ENCODE measurements at regions not wholly inside any gene's neighbourhood (a gene's known extent, or its start where the extent isn't known, plus 50 kb on each side); places are given as distances from the start of the nearest gene placed in this dataset.

- CTCF ChIA-PET (ENCODE audit: low intra/inter-chr PET ratio, low total read pairs): no interaction called here
- intact Hi-C loops (cut with micrococcal nuclease; ENCODE audit: unreplicated experiment): no loop called here
- 10% methylated on average over 4 of the region's 4 CpGs for WGBS (ENCODE audit: low lambda C conversion rate)
Measured at GRCh38 chr21:32212116-32212515, 66.7 kb downstream of the MIS18A start.

More at GRCh38 chr21:32212116-32212515, 66.7 kb downstream of the MIS18A start:
- Histone ChIP-seq H2AFZ (ENCODE audit: low read length) (no peak overlapping the region), H4K20me1 (ENCODE audit: insufficient read depth, low read length) (no peaks in the 10 kb centered on the region), H3K27me3 (ENCODE audit: control insufficient read depth in 1 of 2, insufficient read depth in 2 of 2, low read length in 2 of 2) (peaks cover 0 to 9% of the 10 kb centered on the region in 2 experiments; a peak in 1 of 5 replicates), H3K79me2 (ENCODE audit: insufficient read depth, low read length) (no peaks in the 10 kb centered on the region), H3K4me1 (ENCODE audit: insufficient read depth, low read length) (no peaks in the 10 kb centered on the region), H3K4me2 (ENCODE audit: low read depth, low read length) (no peak overlapping the region), H3K9me3 (ENCODE audit: low read length) (no peaks in the 10 kb centered on the region; the same call in 1 of the 2 replicates), H3K4me3 (replicated peaks in 1 of 3; ENCODE audit: insufficient read depth in 1 of 3, low read depth in 2 of 3, low read length in 3 of 3) (no peak overlapping the region), H3K27ac (ENCODE audit: extremely low read length, insufficient read depth, low read length) (no peak overlapping the region), H3K9ac (ENCODE audit: insufficient read depth, low read depth, low read length) (no peak overlapping the region), H3K36me3 (replicated peaks in 1 of 2; ENCODE audit: control insufficient read depth in 1 of 2, insufficient read depth in 2 of 2, low read length in 2 of 2) (no peaks in the 10 kb centered on the region)
- POLR2A ChIA-PET: no interaction called here
- ATAC-seq (no peak), FAIRE-seq (no peak), DNase-seq (ENCODE audit: low spot score) (no peak)
- in situ Hi-C loops (cut with HindIII; ENCODE audit: extremely low pct_ligation_motif_present, low pct_unique_long_range_greater_than_20kb): no loop called here
- BruUV-seq (replicated peaks): no TSS peak
- TF ChIP-seq ZBTB42 (CRISPR knock-in tag; IDR thresholded peaks at IDR 0.05) (no peak), NFYB (CRISPR knock-in tag; IDR thresholded peaks at IDR 0.05) (no peak), KDM6A (CRISPR knock-in tag; IDR thresholded peaks at IDR 0.05; ENCODE audit: low read depth) (no peak), NR0B2 (CRISPR knock-in tag; IDR thresholded peaks at IDR 0.05) (no peak), NR1H2 (CRISPR knock-in tag; IDR thresholded peaks at IDR 0.05; ENCODE audit: borderline replicate concordance, low read depth) (no peak), ZNF558 (CRISPR knock-in tag; IDR thresholded peaks at IDR 0.05; ENCODE audit: borderline replicate concordance) (no peak), HMGA1 (CRISPR knock-in tag; conservative IDR thresholded peaks at IDR 0.05) (no peak), ZNF431 (CRISPR knock-in tag; IDR thresholded peaks at IDR 0.05; ENCODE audit: borderline replicate concordance, low read depth) (no peak), PRMT3 (CRISPR knock-in tag; IDR thresholded peaks at IDR 0.05; ENCODE audit: borderline replicate concordance, low read depth) (no peak), ZC3H13 (CRISPR knock-in tag; IDR thresholded peaks at IDR 0.05) (no peak), EZH2 (conservative IDR thresholded peaks at IDR 0.05; ENCODE audit: low read depth, low read length) (no peak), RBM22 (optimal IDR thresholded peaks at IDR 0.05; ENCODE audit: low read length) (no peak), HBP1 (CRISPR knock-in tag; IDR thresholded peaks at IDR 0.05; ENCODE audit: low read depth) (no peak), BORCS8-MEF2B (CRISPR knock-in tag; IDR thresholded peaks at IDR 0.05) (no peak), CHD4 (IDR thresholded peaks at IDR 0.05; ENCODE audit: borderline replicate concordance, low read length) (no peak), SIX1 (CRISPR knock-in tag; IDR thresholded peaks at IDR 0.05; ENCODE audit: borderline replicate concordance) (no peak), ZNF260 (CRISPR knock-in tag; IDR thresholded peaks at IDR 0.05; ENCODE audit: borderline replicate concordance, low read depth) (no peak)
